HG03097 (cell line): ENCODE measurements at regions not wholly inside any gene's neighbourhood (a gene's known extent, or its start where the extent isn't known, plus 50 kb on each side); places are given as distances from the start of the nearest gene placed in this dataset.

ENCODE experiments used
- ATAC-seq: cut with Tn5 transposase; IDR thresholded peaks from one replicate; pipeline ENCODE4 v1.9.1; 2021; ENCODE audit not compliant: unreplicated experiment, low FRiP score

DNA sequence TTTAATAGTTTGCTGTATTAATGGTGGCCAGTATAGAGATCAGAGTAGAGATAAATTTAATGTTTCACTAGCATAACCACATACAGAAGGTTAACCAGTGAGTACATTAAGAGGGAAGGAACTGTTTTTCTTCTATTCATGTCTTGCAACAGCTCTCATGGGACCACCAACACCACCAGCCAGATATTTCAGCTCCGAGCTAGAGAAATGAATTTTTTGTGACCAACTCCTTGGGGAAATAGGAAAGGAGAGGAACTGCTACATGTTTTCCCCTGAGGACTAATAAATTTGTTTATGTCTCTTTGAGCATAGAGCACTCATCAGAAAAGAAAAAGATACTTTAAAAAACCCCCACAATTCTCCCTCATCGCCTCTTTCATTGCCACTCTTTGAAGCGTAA, 247.5 kb downstream of the MBNL1 start:
- ATAC-seq: no peak

DNA sequence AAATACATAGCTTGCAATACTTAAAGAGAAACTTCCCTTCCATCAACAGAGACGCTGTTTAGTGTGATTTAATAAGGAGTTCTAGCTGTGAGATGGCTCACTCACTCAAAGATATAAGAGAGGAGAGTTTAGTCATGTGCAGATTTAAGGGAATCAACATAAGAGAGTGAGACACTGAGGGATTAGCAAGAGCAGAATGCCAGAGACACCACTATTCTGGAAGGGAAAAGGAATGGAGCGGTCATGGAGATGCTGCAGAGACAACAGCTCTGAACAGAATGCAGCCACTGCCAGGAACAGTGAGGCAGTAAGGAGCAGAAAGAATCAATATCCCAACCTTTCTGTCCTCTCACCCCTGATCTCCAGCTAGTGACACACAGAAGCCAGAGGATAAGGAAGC, 248.8 kb downstream of the MBNL1 start:
- ATAC-seq: no peak

DNA sequence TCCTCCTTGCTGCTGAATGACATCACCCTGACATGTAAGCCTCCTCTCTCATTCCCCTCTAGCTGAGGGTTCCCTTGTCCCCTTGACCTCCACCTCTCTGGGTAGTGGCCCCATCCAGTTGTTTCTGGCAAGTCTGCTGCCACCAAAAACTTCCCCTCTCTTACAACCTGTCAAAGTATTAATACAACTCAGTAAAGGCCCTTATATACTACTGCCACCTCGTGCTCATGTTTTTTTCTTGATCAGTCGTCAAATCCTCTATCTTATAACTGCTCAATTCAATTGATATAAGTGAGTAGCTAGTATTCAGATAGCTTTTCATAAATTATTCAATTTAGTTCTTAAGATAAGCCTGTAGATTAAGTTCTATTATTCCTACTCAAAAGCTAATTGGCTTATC, 249.6 kb downstream of the MBNL1 start:
- no peak for ATAC-seq

DNA sequence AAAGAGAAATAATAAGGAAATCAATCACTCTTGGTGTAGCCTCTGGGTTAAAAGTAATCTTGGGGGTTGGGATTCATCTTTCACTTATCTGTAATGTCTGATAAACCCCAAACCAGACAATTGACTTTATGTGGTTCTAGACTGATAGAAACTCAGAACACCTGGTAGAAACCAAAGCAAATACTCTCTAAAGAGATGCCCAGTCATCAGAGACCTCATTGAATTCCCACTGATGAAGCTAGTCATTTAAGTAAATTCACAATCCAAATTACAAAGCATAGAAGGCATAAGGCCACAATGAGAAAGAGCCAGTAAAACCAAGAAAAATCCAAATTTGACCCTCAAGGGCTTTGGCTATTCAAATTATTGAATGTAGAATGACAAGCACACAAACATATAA, 250.6 kb downstream of the MBNL1 start:
- ATAC-seq: peak; percentile 36

DNA sequence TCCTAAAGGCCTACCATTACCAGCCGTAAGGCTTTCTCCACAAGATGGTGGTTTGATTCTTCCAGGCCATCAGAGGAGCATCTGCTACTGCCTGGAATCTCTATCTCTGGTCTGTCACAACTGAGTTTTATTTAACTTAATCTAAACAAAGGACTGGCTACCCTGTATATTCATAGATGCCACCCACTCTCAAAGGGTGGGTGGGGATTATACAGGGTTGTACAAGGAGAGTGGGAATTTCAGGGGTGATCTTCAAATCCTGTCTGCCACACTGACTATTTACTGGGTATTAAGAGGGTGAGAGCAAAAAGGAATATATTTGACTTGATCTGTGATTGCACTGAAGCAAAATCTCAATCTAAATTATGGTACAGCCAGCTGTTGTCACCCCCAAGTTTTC, 253.3 kb downstream of the MBNL1 start:
- ATAC-seq: no peak

DNA sequence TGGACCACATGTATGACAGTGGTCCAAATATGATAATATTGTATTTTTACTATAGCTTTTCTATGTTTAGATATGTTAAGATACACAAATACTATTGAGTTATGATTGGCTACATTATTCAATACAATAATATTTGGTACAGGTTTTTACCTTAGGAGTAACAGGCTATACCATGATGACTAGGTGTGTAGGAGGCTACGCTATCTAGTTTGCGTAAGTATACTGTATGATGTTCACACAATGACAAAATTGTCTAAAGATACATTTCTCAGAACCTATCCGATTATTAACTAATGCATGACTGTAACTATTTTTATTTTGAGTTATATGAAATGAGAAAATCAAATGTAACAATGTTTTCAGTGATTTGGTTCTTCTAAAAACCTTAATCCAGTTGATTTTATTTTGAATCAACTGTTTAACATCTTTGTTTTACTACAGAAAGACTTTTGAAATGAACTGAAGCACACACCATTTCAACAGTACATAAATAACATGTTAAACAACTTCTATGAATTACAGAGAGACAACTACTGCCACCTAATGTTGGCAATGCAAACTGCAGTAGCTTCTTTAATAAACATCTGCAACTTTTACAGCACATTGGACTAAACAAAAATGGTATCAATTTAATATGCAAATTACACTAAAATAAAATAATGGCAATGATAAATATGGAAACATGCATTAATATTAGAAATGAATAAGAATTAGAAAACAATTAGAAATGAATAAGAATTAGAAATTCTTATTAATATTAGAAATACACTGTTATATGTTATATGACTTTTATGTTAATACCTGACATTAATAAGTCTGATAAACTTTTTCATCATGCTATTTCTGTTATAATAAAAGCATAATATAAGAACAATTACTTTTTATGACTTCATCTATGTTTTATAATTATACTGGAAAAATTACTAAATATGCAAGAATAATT, 255.7 kb downstream of the MBNL1 start:
- no peak for ATAC-seq

DNA sequence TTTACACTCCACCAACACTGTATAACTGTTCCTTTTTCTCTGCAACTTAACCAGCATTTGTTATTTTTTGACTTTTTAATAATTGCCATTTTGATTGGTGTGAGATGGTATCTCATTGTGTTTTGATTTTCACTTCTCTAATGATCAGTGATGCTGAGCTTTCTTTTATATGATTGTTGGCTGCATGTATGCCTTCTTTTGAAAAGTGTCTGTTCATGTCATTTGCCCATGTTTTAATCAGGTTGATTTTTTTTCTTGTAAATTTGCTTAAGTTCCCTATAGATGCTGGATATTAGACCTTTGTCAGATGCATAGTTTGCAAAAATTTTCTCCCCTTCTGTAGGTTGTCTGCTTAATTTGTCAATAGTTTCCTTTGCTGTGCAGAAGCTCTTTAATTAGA, 263.0 kb downstream of the MBNL1 start:
- no peak for ATAC-seq

DNA sequence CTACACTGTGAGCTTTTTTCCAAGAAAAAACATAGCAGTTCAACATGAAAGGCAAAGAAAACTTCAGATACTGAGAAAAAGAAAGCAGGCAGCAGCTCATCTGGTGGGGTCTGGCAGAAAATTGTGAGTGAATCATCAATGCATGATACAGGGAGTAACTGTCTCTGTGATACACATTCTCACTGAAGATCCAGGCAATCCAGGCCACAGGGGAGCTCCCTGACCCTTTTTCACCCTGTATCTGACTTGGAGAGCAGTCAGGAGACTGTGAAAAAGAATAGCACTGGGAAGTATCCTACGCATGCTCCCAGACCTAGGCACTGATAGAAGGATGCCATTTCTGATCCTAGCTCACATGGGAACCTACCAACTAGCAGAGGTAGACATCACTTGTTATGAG, 269.8 kb downstream of the MBNL1 start:
- ATAC-seq: no peak

DNA sequence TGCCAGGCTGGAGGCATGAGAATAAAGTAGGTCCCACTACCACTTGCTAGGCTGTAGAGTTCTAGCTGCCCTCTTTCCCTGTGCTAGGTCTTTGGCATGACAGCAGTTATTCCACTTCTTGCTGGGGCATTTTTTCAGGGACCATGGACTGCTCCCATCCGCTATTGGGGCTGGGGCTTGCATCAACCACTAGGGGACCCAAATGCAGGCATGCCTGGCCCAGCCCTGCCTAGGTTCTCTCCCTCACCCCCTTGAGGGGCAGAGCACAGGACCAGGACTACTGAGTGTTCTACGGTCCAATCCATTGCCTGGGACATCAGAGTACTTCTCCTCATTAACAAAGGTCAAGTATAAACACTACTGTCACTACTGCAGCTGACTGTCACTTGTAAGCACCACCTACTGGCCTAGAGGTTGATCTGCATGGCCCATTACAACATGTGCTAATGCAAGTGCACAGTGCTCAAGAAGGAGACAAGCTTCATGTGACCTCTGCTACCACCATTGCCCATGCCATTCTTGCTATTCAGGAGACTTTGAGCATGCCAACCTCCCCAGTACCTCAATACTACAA, 270.5 kb downstream of the MBNL1 start:
- ATAC-seq: no peak

DNA sequence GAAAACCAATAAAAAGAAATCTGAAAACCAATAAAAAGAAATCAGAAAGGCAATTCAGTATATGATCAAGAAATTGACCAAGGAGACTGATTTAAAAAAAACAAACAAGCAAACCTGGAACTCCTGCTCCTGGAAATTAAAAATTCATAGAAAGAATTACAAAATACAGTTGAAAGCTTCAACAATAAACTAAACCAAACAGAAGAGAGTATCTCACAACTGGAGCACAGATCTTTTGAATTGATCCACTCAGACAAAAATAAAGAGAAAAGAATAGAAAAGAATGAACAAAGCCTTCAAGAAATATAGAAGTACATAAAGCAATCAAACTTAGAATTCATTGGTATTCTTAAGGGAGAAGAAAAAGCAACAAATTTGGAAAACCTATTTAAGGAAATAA, 271.4 kb downstream of the MBNL1 start:
- no peak for ATAC-seq

DNA sequence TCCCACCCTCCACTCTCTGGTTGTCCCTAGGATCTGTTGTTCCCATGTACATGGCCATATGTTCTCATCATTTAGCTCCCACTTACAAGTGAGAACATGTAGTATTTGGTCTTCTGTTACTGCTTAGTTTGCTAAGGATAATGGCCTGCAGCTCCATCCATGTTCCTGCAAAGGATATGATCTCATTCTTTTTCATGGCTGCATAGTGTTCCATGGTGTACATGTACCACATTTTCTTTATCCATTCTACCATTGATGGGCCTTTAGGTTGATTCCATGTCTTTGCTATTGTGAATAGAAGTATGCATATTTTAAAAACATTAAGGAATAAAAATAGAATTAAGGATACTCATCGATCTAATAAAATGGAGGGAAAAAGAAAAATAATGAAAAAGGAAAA, 278.4 kb downstream of the MBNL1 start:
- no peak for ATAC-seq

DNA sequence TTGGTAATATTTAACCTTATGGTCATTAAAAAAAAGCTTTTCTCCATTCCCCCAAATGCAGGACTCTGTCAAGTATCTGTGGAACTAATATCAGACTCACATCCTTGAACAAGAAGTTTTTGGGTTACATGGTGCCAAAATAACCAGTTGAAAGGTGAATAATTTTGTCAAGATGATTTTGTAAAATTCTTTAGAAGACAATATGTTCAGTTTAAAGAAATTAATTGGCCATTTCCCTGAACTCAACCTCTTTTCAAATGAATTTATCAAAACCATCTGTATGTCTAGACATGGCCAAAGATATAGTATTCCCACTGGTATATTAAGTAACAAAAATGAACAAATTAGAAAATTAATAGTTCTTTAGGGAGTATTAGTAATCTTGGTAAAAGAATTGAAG, 280.5 kb downstream of the MBNL1 start:
- no peak for ATAC-seq

DNA sequence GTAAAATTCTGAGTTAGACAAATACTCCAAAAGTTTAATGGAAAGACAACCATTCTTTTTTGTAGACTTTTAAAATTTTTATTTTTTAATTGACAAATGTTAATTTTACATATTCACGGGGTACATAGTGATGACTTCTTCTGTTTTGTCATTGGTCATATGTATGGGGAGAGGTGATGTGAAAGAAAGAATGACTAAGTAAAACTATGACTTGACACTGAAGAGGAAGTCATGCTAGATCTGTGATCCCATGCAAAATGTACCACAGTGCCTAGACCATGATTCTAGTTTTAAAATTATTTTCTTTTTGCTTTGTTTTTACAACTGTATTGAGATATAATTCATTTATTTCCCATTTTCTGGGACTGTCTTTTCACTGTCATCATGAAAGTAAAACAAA, 281.6 kb downstream of the MBNL1 start:
- ATAC-seq: no peak

DNA sequence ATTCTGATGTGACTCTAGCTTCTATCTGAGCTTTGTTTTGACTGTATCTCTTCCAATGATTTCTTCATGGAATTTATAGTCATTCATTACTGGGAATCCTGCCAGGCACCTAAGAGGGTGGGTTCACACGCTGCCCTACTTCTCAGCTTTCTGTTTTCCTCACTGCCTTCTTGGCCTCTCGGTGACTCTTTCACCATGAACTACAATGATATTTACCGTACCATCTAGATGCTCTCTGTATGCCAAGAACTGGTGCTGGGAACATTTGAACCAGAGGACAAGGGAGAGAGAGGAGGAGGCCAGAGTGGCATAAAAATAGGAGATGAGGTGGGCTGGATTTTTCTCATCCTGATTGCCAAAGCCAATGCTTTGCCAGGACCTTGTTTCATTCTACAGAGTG, 280.0 kb upstream of the P2RY1 start:
- no peak for ATAC-seq

DNA sequence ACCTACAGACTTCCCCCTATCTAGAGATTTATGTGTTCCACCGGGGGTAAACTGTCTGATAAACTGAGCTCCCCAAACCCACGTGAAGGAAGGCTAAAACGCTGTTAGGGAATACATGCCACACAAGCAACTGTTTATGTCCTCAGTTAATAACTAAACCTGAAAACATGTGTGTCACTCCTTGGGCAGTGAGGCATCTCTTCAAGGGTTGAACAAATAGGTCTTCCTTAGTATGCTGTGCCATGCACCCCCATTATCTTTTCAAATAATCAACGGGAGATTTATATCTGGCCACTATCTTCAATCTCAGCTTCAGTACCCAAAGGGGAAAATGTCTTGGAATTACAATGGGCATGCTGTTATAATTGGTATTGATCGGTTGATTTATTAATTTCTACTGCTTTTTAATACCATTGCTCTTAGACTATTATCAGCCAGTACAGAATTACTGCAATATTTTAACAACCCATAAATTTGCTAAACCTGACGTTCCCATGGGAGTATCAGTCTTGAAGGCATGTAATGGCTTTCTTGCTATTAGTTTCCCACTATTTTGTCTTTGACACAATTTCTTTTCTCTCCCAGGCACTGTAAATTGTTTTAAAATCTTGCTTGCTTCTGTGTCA, 279.2 kb upstream of the P2RY1 start:
- no peak for ATAC-seq

DNA sequence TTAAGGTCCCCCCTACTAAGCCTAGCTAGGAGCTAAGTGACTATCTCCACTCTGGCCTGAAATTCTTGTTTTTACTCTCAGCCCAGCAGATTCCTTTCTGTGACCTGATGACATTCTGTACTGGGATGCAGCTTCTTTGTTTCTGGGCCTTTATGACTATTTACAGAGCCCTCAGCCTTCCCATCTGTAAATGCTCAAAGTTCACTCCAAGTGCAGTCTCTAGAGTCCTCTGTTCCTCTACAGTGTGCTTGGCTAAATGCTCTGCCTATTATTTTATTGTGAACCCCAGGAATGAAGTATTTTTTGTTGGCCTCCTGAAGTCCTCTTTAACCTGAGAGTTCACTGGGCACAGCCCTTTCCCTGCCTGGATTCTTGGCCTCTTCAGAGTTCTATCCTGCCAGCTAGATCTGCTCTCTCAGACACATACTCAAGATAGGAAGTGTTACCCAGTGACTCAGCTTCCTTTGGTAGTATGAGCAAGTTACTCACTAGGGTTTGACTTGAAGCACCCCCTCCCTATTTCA, 278.1 kb upstream of the P2RY1 start:
- peak; percentile 65 for ATAC-seq

DNA sequence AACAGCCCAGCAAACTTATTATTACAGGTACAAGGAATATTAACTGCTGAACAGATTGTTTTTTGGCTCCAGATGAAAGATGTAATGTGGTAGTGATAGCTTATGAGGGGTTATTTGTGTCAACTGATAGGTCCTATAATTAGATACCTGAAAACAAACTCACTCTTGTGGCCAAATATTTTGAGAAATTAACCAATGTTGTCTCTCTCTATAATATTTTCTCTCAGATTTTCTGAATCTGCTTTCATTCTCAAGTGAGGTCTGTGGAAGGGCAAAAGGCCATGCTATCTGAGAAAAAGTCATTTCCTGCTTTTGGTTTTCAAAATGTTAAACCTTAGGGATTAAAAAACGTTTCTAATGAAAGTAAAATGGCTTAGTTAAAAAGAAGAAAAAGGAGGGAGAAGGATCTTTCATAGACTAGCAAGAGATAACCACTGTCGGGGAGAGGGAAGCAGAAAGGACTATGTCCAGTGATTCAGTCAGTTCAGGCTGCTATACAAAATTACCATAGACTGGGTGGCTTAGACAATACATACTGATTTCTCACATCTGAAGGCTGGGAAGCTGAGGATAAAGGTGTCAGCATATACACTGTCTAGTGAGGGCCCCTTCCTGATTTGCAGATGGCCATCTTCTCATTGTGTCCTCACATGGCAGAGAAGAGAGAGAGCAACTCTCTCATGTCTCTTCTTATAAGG, 277.5 kb upstream of the P2RY1 start:
- ATAC-seq: peak; percentile 38

DNA sequence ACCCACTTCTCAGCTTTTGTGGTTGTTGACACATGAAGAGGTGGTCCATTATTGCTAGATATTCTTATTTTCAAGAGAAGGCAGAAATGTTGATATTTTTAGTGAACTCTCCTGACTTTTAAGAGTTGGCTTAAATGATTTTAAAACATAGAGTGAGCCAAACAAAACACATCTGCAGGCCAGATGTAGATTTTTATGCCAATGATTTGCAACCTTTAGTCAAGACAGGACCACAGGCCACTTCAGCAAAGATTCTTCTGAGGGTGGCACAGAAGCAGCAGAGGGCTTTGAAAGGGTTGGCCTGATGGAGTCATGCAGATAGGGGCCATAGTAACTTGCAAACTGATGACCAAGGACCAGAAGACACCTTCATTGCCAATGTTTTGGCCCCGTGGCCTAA, 276.5 kb upstream of the P2RY1 start:
- no peak for ATAC-seq

DNA sequence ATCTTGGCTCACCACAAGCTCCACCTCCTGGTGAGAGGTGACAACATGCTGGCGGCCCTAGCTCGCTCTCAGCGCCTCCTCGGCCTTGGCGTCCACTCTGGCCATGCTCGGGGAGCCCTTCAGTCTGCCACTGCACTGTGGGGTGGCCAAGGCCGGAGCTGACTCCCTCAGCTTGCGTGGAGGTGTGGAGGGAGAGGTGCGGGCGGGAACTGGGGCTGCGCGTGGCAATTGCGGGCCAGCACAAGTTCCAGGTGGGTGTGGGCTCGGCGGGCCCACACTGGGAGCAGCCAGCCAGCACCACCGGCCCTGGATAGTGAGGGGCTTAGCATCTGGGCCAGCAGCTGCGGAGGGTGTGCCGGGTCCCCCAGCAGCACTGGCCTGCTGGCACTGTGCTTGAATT, 275.7 kb upstream of the P2RY1 start:
- no peak for ATAC-seq

DNA sequence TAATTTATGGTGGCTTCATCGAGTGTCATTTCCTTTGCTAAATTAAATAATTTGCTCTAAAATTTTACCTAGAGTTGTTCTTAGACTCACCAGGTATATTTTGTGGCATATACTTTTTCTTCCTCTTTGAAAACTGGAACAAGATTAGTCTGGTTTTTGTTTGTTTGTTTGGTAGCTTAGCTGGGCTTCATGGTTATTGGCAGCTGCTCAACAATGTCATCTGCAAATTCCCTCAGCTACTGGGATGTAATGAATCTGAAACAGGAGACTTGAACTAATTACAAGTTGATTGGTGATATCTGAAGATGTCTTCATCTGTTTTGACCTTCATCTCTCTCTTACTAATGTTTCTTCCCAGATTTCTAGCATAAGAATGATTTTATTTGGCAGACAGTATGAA, 270.5 kb upstream of the P2RY1 start:
- no peak for ATAC-seq

DNA sequence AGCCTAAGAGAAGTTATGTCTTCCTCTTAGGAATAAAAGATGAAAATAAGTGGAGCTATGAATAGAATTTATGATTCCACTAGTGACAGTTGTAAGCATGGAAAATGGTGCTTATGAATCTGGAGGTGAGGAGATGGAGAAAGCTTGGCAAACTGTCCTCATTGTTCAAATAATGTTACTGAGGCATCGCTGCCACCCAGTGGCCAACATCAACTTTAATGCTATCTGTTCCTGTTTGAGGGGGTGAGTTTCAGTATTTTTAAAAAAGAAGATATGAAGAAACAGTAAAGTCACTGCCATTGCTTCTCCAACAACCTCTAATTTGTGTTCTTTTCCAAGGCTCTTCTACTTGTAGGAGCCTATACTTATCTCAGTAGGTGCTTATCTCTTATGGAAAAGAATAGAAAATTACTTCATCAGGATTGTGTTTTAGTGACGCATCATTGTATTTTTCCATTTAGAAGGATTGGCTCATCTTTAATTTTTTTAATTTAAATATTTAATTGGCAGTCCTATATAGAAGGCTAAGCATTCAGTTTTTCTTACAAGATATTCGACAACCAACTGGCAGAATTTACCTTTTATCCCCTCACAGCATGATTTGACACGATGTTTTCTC, 260.4 kb upstream of the P2RY1 start:
- ATAC-seq: no peak
